ENCODE measurements at regions not wholly inside any gene's neighbourhood (a gene's known extent, or its start where the extent isn't known, plus 50 kb on each side); places are given as distances from the start of the nearest gene placed in this dataset.

- no peak for DNase-seq
Measured at GRCh38 chr10:130434446-130435385, 298.5 kb downstream of the GLRX3 start.

- no peak for DNase-seq
Measured at GRCh38 chr10:130435961-130436360, 299.8 kb downstream of the GLRX3 start.

GRCh38 chr10:130438861-130439260, 302.7 kb downstream of the GLRX3 start:
- DNase-seq, result peak; percentile 16

GRCh38 chr10:130439766-130440165, 303.6 kb downstream of the GLRX3 start:
- DNase-seq, result no peak

- DNase-seq, result no peak
Measured at GRCh38 chr10:130440494-130440893, 304.3 kb downstream of the GLRX3 start.

- no peak for DNase-seq
Measured at GRCh38 chr10:130440971-130441370, 304.8 kb downstream of the GLRX3 start.

GRCh38 chr10:130443066-130443465, 306.9 kb downstream of the GLRX3 start:
- no peak for DNase-seq

GRCh38 chr10:130453036-130453720, 317.0 kb downstream of the GLRX3 start:
- no peak for DNase-seq

- DNase-seq, result no peak
Measured at GRCh38 chr10:130453721-130454542, 317.7 kb downstream of the GLRX3 start.

- DNase-seq, result no peak
Measured at GRCh38 chr10:130454543-130455000, 318.4 kb downstream of the GLRX3 start.

- no peak for DNase-seq
Measured at GRCh38 chr10:130455111-130455695, 319.0 kb downstream of the GLRX3 start.

- no peak for DNase-seq
Measured at GRCh38 chr10:130455791-130456190, 319.6 kb downstream of the GLRX3 start.

- no peak for DNase-seq
Measured at GRCh38 chr10:130456616-130457015, 320.4 kb downstream of the GLRX3 start.

GRCh38 chr10:130458509-130458908, 322.3 kb downstream of the GLRX3 start:
- no peak for DNase-seq

- no peak for DNase-seq
Measured at GRCh38 chr10:130459011-130459410, 322.8 kb downstream of the GLRX3 start.

- no peak for DNase-seq
Measured at GRCh38 chr10:130459851-130460490, 323.8 kb downstream of the GLRX3 start.

GRCh38 chr10:130461631-130462030, 325.4 kb downstream of the GLRX3 start:
- DNase-seq, result no peak

- no peak for DNase-seq
Measured at GRCh38 chr10:130463104-130463875, 327.1 kb downstream of the GLRX3 start.

- DNase-seq, result no peak
Measured at GRCh38 chr10:130463876-130464364, 327.7 kb downstream of the GLRX3 start.

GRCh38 chr10:130464426-130464825, 328.2 kb downstream of the GLRX3 start:
- no peak for DNase-seq
